ENCODE measurements at regions not wholly inside any gene's neighbourhood (a gene's known extent, or its start where the extent isn't known, plus 50 kb on each side); places are given as distances from the start of the nearest gene placed in this dataset.

- Histone ChIP-seq H3K4me3 (no peak overlapping the region), H3K27ac (no peak overlapping the region), H3K27me3 (no peaks in the 10 kb centered on the region), H3K4me1 (ENCODE audit: low read depth) (peaks cover 9% of the 10 kb centered on the region), H3K36me3 (no peaks in the 10 kb centered on the region), H3K9me3 (ENCODE audit: low read depth) (no peaks in the 10 kb centered on the region)
- peak in 1 of 2 donors; percentile 92 for DNase-seq (ENCODE audit: low read depth in 1 of 2, low spot score in 1 of 2)
- TF ChIP-seq CTCF (IDR thresholded peaks at IDR 0.05; ENCODE audit: low read depth, low read length), result no peak
These were observed 428.4 kb upstream of the MPDZ start for GRCh38 chr9:13707612-13708576.

GRCh38 chr9:13705918-13706317, 426.4 kb upstream of the MPDZ start:
- Histone ChIP-seq H3K4me1 (ENCODE audit: low read depth) (peaks cover 9% of the 10 kb centered on the region), H3K27ac (peak overlapping the region; percentile 1), H3K4me3 (no peak overlapping the region), H3K9me3 (ENCODE audit: low read depth) (no peaks in the 10 kb centered on the region), H3K27me3 (no peaks in the 10 kb centered on the region), H3K36me3 (no peaks in the 10 kb centered on the region)
- peak; percentile 36 to 95 for DNase-seq (ENCODE audit: low read depth in 1 of 2, low spot score in 1 of 2)
- TF ChIP-seq CTCF (IDR thresholded peaks at IDR 0.05; ENCODE audit: low read depth, low read length), result no peak

- H3K4me1 ChIP-seq (ENCODE audit: low read depth), result peaks cover 9% of the 10 kb centered on the region
- no peaks in the 10 kb centered on the region for H3K27me3 ChIP-seq
- H3K27ac ChIP-seq, result peak overlapping the region; percentile 1
- no peaks in the 10 kb centered on the region for H3K9me3 ChIP-seq (ENCODE audit: low read depth)
- no peaks in the 10 kb centered on the region for H3K36me3 ChIP-seq
- no peak for TF ChIP-seq CTCF (IDR thresholded peaks at IDR 0.05; ENCODE audit: low read depth, low read length)
- H3K4me3 ChIP-seq, result no peak overlapping the region
- DNase-seq (ENCODE audit: low read depth in 1 of 2, low spot score in 1 of 2), result peak in 1 of 2 donors; percentile 67
These were observed 425.9 kb upstream of the MPDZ start for GRCh38 chr9:13705373-13705772.

- no peaks in the 10 kb centered on the region for H3K27me3 ChIP-seq
- H3K9me3 ChIP-seq (ENCODE audit: low read depth), result no peaks in the 10 kb centered on the region
- no peaks in the 10 kb centered on the region for H3K36me3 ChIP-seq
- TF ChIP-seq CTCF (IDR thresholded peaks at IDR 0.05; ENCODE audit: low read depth, low read length), result no peak
- H3K4me3 ChIP-seq, result no peak overlapping the region
- no peaks in the 10 kb centered on the region for H3K4me1 ChIP-seq (ENCODE audit: low read depth)
- no peak for DNase-seq (ENCODE audit: low read depth in 1 of 2, low spot score in 1 of 2)
- H3K27ac ChIP-seq, result no peak overlapping the region
These were observed 411.1 kb upstream of the MPDZ start for GRCh38 chr9:13690595-13690994.

- H3K4me1 ChIP-seq (ENCODE audit: low read depth), result no peaks in the 10 kb centered on the region
- no peak for TF ChIP-seq CTCF (IDR thresholded peaks at IDR 0.05; ENCODE audit: low read depth, low read length)
- no peaks in the 10 kb centered on the region for H3K36me3 ChIP-seq
- no peak for DNase-seq (ENCODE audit: low read depth in 1 of 2, low spot score in 1 of 2)
- H3K9me3 ChIP-seq (ENCODE audit: low read depth), result no peaks in the 10 kb centered on the region
- H3K27ac ChIP-seq, result no peak overlapping the region
- no peaks in the 10 kb centered on the region for H3K27me3 ChIP-seq
- no peak overlapping the region for H3K4me3 ChIP-seq
These were observed 410.4 kb upstream of the MPDZ start for GRCh38 chr9:13689925-13690324.
